Right lobe of liver (tissue), 4 donors: ENCODE measurements at regions not wholly inside any gene's neighbourhood (a gene's known extent, or its start where the extent isn't known, plus 50 kb on each side); places are given as distances from the start of the nearest gene placed in this dataset.

Experiments
- POLR2A ChIP-seq: fragments of 450-650 bp; IDR thresholded peaks from one replicate; pipeline ENCODE4 v1.6.1; 2017; ENCODE audit warnings: antibody characterized with exemption, mild to moderate bottlenecking
- TF ChIP-seq, protein P1 (sequence below), 4 donors: fragments of 200-600 bp in 3 of 4; fragments of 450-650 bp in 1 of 4; IDR thresholded peaks; one replicate each; pipeline versions ENCODE4 v1.5.1 to v1.8.0; 2016 to 2022; ENCODE audit warnings: antibody characterized with exemption in 4 of 4, mild to moderate bottlenecking in 2 of 4
- donor health status: DM: no; HTN: no; CAD: no.
- donor health status: DM: no; HTN: no; CAD: no.
- donor health status: DM: no; HTN: yes; CAD: no.

DNA sequence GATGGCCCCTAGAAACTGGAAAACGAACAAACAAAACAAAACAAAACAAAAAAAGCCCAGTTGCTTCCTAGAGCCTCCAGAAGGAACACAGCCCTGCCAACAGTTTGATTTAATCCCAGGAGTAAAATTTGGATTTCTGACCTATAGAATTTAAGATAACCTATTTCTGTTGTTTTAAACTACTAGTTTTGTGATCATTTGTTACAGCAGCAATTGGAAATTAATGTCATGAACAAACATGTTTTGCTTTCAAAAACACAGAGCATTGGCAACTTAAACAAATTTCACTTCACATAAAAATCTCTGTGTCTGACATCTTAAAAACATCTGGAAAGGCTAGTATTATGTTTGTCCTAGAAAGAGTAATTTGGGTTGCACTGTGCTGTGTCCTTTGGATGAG is 437.3 kb downstream of the METTL15 start:
- TF ChIP-seq, protein P1, sequence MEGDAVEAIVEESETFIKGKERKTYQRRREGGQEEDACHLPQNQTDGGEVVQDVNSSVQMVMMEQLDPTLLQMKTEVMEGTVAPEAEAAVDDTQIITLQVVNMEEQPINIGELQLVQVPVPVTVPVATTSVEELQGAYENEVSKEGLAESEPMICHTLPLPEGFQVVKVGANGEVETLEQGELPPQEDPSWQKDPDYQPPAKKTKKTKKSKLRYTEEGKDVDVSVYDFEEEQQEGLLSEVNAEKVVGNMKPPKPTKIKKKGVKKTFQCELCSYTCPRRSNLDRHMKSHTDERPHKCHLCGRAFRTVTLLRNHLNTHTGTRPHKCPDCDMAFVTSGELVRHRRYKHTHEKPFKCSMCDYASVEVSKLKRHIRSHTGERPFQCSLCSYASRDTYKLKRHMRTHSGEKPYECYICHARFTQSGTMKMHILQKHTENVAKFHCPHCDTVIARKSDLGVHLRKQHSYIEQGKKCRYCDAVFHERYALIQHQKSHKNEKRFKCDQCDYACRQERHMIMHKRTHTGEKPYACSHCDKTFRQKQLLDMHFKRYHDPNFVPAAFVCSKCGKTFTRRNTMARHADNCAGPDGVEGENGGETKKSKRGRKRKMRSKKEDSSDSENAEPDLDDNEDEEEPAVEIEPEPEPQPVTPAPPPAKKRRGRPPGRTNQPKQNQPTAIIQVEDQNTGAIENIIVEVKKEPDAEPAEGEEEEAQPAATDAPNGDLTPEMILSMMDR (IDR thresholded peaks at IDR 0.05): no peak
- TF ChIP-seq POLR2A: no peak
